ENCODE measurements at regions not wholly inside any gene's neighbourhood (a gene's known extent, or its start where the extent isn't known, plus 50 kb on each side); places are given as distances from the start of the nearest gene placed in this dataset.

GRCh38 chr13:88074794-88075510 is 403.8 kb downstream of the SLITRK5 start:
- DNase-seq (ENCODE audit: low read depth in 2 of 2): peak in 1 of 2 experiments; percentile 12

DNA sequence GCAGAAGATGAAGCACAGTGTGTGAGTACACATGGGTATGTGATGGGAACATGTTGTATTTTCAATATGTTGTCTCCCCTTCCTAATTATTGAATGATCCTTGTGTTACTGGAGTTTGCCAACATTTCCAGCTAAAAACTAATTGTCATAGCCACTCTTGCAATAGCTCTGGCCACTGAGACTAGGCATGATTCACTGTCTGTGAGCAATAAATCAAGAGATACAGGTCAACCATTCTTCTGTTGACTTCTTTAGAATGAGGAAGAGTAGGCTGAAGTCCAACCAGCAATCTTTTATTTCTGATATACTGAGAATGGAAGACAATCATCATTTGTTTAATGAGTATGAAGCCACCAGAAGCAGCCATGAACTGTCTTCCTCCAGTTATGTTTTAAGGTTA is 413.9 kb downstream of the SLITRK5 start:
- DNase-seq (ENCODE audit: low read depth in 2 of 2): no peak

DNA sequence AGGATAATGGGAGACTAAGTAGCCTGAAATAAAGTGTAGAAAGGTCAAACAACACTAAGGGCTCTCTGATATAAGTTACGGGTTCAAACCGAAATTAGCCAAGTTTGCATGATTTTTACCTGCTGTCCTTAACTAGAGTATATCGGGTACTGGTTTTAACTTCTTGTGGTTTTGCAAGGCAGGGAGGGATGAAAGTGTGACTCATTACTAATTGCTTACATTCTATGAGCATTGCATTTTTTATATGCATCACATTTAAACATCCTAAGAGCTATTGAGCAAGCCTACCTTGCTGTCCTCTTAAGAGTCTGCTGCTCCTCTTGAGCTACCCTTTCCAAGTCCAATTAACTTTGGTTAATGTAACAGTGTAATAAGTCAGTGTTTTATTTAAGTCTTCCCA is 415.4 kb downstream of the SLITRK5 start:
- peak in 1 of 2 experiments; percentile 1 for DNase-seq (ENCODE audit: low read depth in 2 of 2)

GRCh38 chr13:88097541-88097940 is 426.4 kb downstream of the SLITRK5 start:
- no peak for DNase-seq (ENCODE audit: low read depth in 2 of 2)

GRCh38 chr13:88103824-88104223 is 432.7 kb downstream of the SLITRK5 start:
- no peak for DNase-seq (ENCODE audit: low read depth in 2 of 2)

DNA sequence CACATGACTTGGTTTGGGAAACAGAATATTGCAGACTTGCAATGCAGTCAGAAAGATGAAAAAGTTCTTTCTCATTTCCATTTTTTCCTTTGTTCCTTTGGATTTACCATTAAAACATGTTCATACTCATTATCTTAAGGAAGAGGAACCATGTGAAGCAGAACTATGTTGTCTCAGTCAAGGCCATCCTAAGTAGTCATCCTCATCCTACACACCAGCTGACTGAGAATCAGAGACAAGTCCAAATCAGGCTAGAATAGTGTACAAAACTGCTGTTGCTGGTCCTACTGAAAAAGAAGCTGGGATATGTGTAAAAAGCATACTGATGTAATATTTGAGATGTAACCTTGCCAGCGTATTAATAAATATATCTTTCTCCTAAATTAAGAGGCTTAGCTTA is 433.4 kb downstream of the SLITRK5 start:
- no peak for DNase-seq (ENCODE audit: low read depth in 2 of 2)

- DNase-seq (ENCODE audit: low read depth in 2 of 2): no peak
Observed at GRCh38 chr13:88107570-88107969, 436.4 kb downstream of the SLITRK5 start.

DNA sequence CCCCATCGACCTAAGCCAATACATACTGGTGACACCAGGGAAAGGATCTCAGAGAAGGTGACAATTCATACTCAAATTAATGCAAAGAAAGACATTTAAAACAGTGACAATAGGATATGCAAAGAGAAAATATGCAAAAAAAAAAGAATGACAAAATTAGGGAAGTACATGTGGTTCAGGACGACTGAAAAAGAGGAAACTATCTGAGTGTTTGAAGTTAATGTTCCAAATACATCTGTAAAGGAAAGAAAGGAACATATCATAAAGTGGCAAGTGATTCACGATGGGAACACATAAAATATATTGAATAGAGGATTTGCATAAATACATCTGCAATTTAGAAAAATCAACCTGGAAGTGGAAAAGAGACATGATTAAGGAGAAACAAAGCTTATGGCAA is 441.4 kb downstream of the SLITRK5 start:
- no peak for DNase-seq (ENCODE audit: low read depth in 2 of 2)

GRCh38 chr13:88115976-88116375 is 444.8 kb downstream of the SLITRK5 start:
- DNase-seq (ENCODE audit: low read depth in 2 of 2): no peak

DNA sequence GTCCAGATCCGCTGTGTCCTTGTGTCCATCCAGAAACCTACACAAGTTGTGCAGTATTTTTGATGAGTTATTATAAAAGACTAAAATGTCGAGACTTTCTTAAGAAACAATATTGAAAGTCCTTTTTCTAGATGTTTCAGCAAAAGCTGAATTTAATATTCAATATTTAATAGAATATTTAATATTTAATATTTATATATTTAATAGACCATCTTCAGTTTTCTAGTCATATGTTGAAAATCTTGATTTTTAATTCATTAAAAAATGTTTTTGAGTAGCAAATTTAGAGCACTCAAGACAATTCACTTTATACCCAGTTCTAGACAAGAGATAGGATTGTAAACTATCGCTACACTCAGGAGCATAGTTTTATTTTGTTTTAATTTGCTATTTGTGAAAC is 447.8 kb downstream of the SLITRK5 start:
- DNase-seq (ENCODE audit: low read depth in 2 of 2): no peak

- DNase-seq (ENCODE audit: low read depth in 2 of 2): no peak
Observed at GRCh38 chr13:88124142-88124541, 453.0 kb downstream of the SLITRK5 start.

DNA sequence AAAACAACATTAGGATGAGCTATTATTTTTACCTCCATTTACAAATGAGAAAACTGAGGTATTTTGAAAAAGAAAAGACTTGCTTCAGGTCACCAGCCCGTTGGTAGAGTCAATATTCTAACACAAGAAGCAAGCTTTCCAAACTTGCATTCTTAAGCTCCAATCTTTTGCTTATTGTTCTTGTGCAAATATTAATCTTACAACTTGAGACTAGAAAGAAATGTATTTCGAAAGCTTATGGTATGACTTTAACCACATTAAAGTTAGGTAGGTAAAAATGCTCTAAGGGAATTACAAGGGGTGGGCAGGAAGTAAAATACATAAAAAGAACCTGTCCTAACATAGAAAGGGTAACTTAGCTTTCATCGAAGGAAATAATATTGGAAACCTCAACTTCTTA is 453.9 kb downstream of the SLITRK5 start:
- DNase-seq (ENCODE audit: low read depth in 2 of 2): no peak

DNA sequence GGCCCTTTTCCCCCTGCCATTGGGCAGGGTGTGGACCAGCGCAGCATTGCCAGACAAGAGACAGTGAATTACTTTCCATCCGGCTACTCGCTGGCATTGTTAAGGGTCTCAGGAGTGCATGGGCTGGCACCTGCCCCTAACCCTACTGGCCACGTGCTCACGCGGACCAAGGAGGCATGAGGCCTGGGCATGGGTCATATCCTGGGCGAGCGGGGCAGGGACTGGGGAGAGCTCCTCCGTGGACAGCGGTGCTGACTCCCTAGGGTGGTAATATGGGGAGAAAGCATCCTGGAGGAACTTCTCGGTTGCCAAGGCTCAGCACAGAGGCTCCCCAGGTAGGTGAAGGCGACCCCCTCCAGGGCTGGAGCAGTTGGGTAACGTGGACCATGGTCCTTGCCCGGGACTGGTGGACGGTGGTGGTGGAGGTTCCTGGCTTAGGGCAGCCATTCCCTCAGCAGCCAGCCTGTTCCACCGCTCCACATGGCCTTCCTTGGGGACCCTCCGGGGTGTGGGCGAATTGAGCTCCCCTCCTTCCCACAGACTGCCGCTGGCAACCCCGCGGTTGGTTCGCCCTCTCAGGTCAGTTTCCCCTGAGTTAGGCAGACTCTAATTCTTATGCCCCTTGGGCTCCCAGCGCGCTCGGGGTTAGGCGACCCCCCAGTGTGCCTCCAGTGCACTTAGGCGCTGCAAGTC is 465.1 kb downstream of the SLITRK5 start:
- DNase-seq (ENCODE audit: low read depth in 2 of 2): no peak

DNA sequence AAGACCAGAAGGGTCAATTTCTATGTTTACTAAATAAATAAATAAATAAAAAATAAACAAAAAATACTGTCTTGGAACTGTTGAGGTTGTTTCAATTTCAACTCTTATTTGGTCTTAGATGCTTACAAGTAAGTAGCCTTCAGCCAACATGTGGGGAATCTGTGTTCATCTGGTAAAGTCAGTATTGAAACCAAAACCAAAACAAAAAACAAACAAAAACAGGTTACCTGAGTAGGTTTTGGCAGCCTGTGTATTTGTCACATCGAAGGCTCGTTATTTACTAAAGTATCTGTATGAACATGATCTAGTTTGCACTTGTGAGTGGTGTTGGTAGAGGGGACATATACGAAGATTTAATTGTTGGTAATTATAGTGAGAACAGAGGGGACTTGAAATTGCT is 471.5 kb downstream of the SLITRK5 start:
- DNase-seq (ENCODE audit: low read depth in 2 of 2): no peak

DNA sequence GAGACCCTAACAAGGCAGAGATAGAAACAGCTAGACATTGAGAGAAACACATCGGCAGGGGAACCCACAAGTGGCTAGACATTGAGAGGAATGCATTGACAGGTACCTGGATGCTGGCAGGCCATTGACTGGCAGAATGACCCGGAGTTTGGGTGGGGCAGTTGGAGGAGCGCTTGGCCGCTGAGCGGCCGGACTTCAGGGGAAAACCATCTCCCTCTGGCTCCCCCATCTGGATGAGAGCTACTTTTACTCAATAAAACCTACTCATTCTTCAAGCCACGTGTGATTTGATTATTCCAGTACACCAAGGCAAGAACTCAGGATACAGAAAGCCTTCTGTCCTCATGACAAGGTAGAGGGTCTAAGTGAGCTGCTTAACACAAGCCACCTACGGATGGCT is 473.4 kb downstream of the SLITRK5 start:
- no peak for DNase-seq (ENCODE audit: low read depth in 2 of 2)

DNA sequence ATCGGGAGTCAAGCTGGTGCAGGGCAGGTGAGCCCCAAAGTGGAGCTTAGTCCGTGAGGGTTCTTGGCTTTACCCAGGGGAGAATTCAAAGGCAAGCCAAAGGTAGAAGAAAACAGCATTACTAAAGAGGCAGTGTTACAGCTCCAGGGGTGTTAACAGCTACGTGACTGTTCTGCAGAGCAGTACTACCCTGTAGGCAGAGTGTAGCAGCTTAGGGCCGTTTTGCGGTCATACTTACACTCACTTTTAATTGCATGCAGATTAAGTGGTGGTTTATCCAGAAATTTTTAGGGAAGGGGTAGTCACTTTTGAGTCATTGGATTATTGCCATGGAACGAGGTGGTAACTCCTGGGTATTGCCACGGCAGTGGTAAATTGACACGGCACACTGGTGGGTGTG is 482.2 kb downstream of the SLITRK5 start:
- no peak for DNase-seq (ENCODE audit: low read depth in 2 of 2)

GRCh38 chr13:88154001-88154400 is 482.8 kb downstream of the SLITRK5 start:
- no peak for DNase-seq (ENCODE audit: low read depth in 2 of 2)

DNA sequence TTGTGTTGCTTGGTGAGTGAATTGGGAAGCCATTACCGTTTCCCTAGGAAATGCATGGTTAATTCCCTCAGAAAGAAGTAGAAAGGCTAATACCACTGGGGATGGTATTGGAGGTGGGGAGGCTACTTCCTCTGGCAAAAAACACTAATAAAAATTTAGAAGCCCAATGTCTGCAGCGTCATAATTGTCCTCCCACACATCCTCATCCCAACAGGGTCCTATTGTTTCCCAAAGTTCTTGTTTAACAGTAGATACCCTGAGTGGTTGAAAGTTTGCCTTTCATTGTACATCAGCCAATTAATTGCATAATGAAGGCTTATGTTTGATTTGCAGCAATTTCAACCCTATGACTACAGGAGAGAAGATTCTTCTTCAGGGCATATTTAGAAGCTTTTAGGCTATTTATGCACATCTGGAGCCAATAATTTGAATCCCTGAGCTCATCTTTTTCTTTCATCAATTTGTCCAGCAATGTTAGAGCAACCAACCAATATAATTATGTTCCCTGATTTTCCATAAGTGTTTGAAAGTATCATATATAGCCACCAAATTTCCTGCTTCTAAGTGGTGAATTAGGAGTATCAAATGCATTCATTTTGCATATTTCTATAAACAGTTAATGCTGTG is 491.0 kb downstream of the SLITRK5 start:
- DNase-seq (ENCODE audit: low read depth in 2 of 2): no peak

DNA sequence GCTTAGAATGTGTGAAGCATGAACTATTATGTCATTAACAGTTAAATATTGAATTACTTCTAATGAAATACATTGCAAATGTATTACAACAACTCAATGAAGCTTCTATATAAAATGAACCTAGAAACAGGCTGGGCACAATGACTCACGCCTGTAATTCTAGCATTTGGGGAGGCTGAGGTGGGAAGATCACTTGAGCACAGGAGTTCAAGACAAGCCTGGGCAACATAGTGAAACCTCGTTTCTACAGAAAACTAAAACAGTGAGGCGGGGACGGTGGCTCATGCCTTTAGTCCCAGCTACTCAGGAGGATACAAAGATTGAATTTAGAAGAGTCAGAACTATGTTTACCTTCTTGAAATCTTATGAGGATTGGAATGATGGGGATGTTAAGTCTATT is 505.1 kb downstream of the SLITRK5 start:
- DNase-seq (ENCODE audit: low read depth in 2 of 2): no peak

GRCh38 chr13:88183440-88183839 is 512.3 kb downstream of the SLITRK5 start:
- no peak for DNase-seq (ENCODE audit: low read depth in 2 of 2)

GRCh38 chr13:88188986-88189385 is 517.8 kb downstream of the SLITRK5 start:
- DNase-seq (ENCODE audit: low read depth in 2 of 2): no peak

DNA sequence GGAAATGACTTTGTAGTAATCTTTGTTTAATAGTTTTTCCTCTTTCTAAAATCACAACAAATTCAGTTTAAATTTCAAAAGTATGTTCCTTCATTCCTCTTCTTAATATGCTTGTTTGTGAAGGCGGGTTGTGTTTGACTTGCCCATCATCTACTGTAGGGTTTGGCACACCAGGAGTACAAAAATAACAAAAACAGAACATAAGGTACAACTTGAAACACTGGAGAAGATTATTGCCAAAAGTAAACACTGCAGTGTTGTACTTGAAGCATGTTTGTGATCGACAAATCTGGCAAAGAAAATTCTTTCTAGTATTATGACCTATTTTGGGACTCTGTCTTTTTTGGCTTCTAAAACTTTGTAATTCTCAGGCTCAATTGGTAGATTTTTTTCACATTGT is 518.6 kb downstream of the SLITRK5 start:
- DNase-seq (ENCODE audit: low read depth in 2 of 2): no peak

DNA sequence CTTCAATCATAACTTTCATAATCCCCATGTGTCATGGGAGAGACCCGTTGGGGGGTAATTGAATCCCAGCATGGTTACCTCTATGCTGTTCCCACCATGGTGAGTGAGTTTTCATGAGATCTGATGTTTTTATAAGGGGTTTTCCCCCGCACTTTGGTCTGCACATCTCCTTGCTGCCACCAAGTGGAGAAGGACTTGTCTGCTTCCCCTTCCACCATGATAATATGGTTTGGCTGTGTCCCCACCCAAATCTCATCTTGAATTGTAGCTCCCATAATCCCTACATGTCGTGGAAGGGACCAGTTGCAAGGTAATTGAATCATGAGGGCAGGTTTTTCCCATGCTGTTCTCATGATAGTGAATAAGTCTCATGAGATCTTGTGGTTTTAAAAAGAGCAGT is 524.9 kb downstream of the SLITRK5 start:
- DNase-seq (ENCODE audit: low read depth in 2 of 2): no peak

All from fibroblast of skin of left quadriceps (primary cell).